AG04450 (cell line): ENCODE measurements at regions not wholly inside any gene's neighbourhood (a gene's known extent, or its start where the extent isn't known, plus 50 kb on each side); places are given as distances from the start of the nearest gene placed in this dataset.

Experiments
- CTCF ChIA-PET: fragments of 300-600, 350-600 bp; formaldehyde crosslinking; extraction: SDS; loops from one replicate; lab custom pipeline; 2022; ENCODE audit warnings: antibody characterized with exemption, inconsistent platforms; lab: Charles Lee
- POLR2A ChIA-PET: fragments of 350-600 bp; formaldehyde crosslinking; extraction: SDS; loops from one replicate; lab custom pipeline; 2021; ENCODE audit warnings: antibody characterized with exemption, inconsistent platforms; lab: Yijun Ruan, JAX
- DNase-seq: peaks from one replicate; pipeline ENCODE4 v3.0.0-alpha.2; 2011; ENCODE audit warnings: low read depth, low spot score
- H3K27ac ChIP-seq: one replicate; pipeline ENCODE4 v1.5.1; 2012; ENCODE audit warnings: low read depth, low read length, control low read depth
- H3K27me3 ChIP-seq: one replicate; pipeline ENCODE4 v1.6.0; 2012; ENCODE audit warnings: low read length; ENCODE audit not compliant: control insufficient read depth, insufficient read depth
- H3K4me3 ChIP-seq: 2 replicates; pipeline ENCODE4 v1.5.1; 2011; ENCODE audit warnings: mild to moderate bottlenecking, low read depth, low read length, control low read depth
- H3K9me3 ChIP-seq: 2 replicates; pipeline ENCODE4 v1.5.1; 2012; ENCODE audit warnings: low read length; ENCODE audit not compliant: control insufficient read depth, insufficient read depth
- TF ChIP-seq, protein P1 (sequence below): IDR thresholded peaks from 2 replicates; pipeline ENCODE4 v1.5.1; 2011; ENCODE audit warnings: low read depth, low read length, control low read depth, inconsistent platforms

DNA sequence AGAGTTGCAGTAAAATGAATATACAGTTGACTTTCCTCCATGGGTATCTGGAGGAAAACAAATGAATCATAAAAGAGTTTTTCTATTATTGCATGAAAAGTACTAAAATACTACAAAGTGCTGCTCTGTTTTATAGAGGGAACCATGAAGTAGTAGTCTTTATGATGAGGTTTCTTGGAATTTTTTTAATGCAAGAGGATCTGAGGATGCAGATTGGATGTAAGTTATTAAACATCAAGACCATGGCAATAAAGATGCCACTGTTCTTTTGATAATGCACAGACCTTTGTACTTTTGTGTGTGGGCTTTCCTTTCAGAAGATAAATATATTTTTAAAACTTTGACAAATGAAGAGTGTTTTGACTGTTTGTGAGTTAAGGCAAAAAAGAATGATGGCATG lies 87.5 kb downstream of the DACT1 start:
- CTCF ChIA-PET: no interaction called here
- TF ChIP-seq, protein P1, sequence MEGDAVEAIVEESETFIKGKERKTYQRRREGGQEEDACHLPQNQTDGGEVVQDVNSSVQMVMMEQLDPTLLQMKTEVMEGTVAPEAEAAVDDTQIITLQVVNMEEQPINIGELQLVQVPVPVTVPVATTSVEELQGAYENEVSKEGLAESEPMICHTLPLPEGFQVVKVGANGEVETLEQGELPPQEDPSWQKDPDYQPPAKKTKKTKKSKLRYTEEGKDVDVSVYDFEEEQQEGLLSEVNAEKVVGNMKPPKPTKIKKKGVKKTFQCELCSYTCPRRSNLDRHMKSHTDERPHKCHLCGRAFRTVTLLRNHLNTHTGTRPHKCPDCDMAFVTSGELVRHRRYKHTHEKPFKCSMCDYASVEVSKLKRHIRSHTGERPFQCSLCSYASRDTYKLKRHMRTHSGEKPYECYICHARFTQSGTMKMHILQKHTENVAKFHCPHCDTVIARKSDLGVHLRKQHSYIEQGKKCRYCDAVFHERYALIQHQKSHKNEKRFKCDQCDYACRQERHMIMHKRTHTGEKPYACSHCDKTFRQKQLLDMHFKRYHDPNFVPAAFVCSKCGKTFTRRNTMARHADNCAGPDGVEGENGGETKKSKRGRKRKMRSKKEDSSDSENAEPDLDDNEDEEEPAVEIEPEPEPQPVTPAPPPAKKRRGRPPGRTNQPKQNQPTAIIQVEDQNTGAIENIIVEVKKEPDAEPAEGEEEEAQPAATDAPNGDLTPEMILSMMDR: no peak
- no peaks in the 10 kb centered on the region for H3K27me3 ChIP-seq
- no peak for DNase-seq
- H3K27ac ChIP-seq: no peak overlapping the region
- no peak overlapping the region for H3K4me3 ChIP-seq
- POLR2A ChIA-PET: no interaction called here
- no peaks in the 10 kb centered on the region for H3K9me3 ChIP-seq

DNA sequence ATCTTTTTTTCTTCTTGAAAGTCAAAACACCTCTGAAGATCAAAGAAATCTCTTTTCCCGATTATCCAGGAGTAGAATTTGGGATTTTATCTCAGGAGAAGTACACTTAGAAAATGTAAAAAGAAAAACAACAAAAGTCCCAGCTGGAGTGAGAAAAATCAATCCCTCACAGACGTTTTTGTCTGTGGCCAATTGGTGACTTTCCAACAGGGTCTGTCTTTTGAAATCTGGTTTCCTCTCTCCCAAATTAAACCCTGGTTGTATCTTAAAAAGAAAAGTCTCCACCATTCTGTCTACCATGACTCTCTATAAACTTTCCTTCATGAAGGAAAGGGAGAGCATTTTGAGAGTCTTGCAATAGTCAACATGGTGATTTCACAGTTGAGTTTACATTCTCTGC lies 88.1 kb downstream of the DACT1 start:
- CTCF ChIA-PET: interaction anchor here (0.5 kb wide), 1 partner anchor 360 kb away, joined by 3 read pairs; no protein-coding TSS in a partner anchor
- TF ChIP-seq, protein P1: no peak
- no peak overlapping the region for H3K4me3 ChIP-seq
- H3K9me3 ChIP-seq: no peaks in the 10 kb centered on the region
- no peaks in the 10 kb centered on the region for H3K27me3 ChIP-seq
- DNase-seq: no peak
- POLR2A ChIA-PET: no interaction called here
- no peak overlapping the region for H3K27ac ChIP-seq

DNA sequence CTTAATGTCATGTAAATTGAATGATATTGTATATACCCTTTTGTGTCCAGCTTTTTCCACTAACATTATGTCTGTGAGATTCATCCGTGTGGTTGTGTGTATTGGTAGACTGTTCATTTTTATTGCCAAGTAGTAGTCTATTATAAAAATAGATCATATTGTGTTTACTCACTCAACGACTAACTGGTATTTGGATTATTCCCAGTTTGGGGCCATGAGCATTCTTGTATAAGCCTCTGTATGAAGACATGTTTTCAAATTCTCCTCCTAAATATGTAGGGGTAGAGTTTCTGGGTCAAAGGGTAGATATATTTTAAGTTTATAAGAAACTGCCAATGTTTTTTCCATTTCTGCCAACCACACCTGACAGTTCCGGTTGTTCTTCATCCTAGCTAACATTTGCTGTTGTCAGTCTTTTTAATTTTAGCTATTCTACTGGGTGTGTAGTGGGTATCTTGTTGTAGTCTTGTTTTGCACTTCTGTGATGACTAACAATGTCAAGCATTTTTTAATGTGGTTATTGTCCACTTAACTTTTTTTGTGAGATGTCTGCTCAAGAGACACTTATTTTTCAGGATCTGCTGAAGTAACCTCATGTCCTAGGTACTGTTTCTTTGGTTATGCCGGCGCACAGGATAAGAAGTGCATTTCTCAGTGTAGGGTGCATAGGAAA lies 93.2 kb downstream of the DACT1 start:
- peak overlapping the region; percentile 73 for H3K27ac ChIP-seq
- TF ChIP-seq, protein P1: no peak
- CTCF ChIA-PET: no interaction called here
- POLR2A ChIA-PET: interaction anchor here (0.6 to 1.1 kb wide), 3 partner anchors 16 to 168 kb away, joined by 3 to 6 read pairs (median 4); no protein-coding TSS in a partner anchor
- no peak for DNase-seq
- H3K9me3 ChIP-seq: no peaks in the 10 kb centered on the region
- H3K27me3 ChIP-seq: no peaks in the 10 kb centered on the region
- no peak overlapping the region for H3K4me3 ChIP-seq

DNA sequence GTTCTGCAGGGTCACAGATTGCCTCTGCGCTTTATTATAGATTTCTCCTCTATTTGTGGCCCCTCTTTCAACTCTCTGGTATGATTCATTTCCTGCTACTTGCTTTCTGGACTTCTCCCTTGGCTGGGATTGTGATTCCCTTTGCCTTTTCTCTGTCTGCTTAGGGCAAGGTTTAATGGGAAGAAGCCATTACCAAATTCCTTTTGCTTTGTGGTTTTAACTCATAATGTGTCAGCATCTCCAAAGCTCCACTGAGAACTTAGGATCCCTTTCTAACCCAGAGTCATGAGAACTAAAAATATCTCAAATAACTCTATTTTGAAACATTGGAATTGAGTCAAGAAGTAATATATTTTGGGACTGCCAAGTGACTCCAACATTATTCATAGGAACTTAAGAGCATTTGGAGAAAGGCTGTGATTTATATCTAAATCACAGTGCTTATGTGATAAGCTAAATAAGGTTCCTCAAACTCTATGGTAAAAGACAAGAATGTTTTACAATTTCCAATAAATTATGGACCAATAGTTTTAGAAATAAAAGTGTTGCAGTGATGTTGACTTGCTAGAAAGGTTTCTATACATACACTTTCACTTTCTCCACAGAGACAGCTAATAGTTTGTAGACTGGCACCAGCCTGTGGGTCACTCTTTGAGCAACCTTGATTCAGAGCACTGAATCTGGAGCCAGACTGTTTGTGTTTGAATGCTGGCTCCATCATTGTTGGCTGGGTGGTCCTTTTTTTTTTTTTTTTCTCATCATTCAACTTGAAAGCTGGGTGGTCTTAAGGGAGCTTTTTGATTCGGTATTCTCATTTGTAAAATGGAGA lies 93.9 kb downstream of the DACT1 start:
- POLR2A ChIA-PET: interaction anchor here (0.6 to 1.1 kb wide), 5 partner anchors 15 to 168 kb away, joined by 3 to 6 read pairs (median 4); partner anchors contain the start of gene DACT1
- Histone ChIP-seq H3K9me3 (no peaks in the 10 kb centered on the region), H3K27me3 (no peaks in the 10 kb centered on the region), H3K4me3 (no peak overlapping the region), H3K27ac (peak overlapping the region; percentile 73)
- TF ChIP-seq, protein P1: no peak
- CTCF ChIA-PET: no interaction called here
- peak; percentile 93 for DNase-seq

DNA sequence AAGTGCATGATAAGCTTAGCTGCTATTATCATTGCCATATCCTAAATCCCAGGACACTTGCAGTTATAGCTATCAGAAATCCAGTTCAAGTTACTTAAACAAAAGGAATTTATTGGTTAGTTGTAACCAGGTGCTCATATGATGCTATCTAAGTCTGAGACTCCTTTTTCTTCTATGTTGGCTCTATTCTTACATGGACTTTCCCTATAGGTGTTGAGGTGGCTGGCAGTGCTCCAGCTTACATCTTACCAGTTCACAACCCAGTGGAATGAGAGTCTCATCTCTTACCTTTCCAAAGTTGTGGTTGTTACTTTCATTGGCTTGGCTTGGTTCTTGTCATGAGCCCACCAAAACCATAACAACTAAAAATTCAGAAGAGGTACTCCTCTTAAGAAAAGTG lies 94.6 kb downstream of the DACT1 start:
- no peak for DNase-seq
- POLR2A ChIA-PET: interaction anchor here (0.6 to 0.9 kb wide), 3 partner anchors 16 to 143 kb away, joined by 3 to 4 read pairs (median 3); partner anchors contain the start of gene DACT1
- TF ChIP-seq, protein P1: no peak

More for the DNA sequence above, 94.6 kb downstream of the DACT1 start:
- no peak overlapping the region for H3K27ac ChIP-seq
- H3K9me3 ChIP-seq: no peaks in the 10 kb centered on the region
- no peak overlapping the region for H3K4me3 ChIP-seq
- no peaks in the 10 kb centered on the region for H3K27me3 ChIP-seq
- CTCF ChIA-PET: no interaction called here
